ENCODE measurements at regions not wholly inside any gene's neighbourhood (a gene's known extent, or its start where the extent isn't known, plus 50 kb on each side); places are given as distances from the start of the nearest gene placed in this dataset.

- DNase-seq (ENCODE audit: low spot score): no peak
Observed at GRCh38 chr16:50960517-50961202, 190.4 kb downstream of the SALL1 start.

- no peak for DNase-seq (ENCODE audit: low spot score)
Observed at GRCh38 chr16:50957056-50957455, 194.0 kb downstream of the SALL1 start.

DNA sequence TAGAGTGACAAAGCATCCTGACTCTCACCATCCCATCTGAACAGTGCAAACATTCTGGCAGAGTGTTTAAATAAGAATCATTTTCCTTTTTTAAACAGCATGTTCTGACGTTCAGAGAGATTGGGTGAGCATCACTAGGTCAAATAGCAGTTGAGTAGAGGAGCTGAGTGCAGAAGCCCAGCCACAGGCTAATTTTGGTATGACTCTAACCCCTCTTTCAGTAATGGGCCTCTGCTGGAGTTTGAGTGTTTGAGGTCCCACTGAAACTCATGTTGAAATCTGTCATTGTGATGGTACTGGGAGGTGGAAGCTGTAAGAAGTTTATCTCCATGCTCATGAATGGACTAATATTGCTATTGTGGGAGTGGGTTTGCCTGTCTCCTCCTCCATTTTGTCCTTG, 194.4 kb downstream of the SALL1 start:
- DNase-seq (ENCODE audit: low spot score): no peak

GRCh38 chr16:50955311-50955710, 195.8 kb downstream of the SALL1 start:
- no peak for DNase-seq (ENCODE audit: low spot score)

GRCh38 chr16:50954469-50954868, 196.6 kb downstream of the SALL1 start:
- no peak for DNase-seq (ENCODE audit: low spot score)

DNA sequence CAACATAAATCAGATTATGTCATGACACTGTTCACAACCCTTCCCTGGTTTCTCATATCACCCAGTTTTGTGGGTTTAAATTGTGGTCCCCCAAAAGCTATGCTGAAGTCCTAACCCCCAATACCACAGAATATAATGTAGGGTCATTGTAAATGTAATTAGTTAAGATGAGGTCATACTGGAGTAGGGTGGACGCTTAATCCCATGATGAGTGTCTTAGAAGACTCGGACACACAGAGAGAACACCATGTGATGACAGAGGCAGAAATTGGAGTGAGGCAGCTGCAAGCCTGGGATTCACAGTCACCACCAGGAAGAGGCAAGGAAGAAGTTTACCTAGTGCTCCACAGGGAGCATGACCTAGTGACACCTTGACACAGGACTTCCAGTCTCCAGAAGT, 197.8 kb downstream of the SALL1 start:
- no peak for DNase-seq (ENCODE audit: low spot score)

DNA sequence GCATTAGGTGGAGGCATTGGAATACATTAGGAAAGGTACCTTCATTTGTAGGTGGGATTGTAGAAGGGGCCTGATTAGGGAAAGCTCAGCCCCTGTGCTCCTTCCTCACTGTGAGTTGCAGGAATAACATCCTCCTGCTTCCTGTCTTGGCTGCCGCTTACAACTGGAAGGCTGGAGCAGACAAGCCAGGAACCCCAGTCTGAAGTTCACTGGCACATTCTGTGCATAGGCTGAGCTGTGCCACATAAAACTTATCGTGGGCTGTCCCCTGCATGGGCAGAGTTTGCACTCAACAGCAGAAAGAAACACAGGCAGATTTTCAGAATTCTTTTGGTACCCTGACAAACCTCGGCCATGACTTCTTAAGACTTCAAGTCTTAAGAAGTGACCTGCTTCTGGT, 200.1 kb downstream of the SALL1 start:
- no peak for DNase-seq (ENCODE audit: low spot score)

- DNase-seq (ENCODE audit: low spot score): no peak
Observed at GRCh38 chr16:50948268-50948930, 202.7 kb downstream of the SALL1 start.

DNA sequence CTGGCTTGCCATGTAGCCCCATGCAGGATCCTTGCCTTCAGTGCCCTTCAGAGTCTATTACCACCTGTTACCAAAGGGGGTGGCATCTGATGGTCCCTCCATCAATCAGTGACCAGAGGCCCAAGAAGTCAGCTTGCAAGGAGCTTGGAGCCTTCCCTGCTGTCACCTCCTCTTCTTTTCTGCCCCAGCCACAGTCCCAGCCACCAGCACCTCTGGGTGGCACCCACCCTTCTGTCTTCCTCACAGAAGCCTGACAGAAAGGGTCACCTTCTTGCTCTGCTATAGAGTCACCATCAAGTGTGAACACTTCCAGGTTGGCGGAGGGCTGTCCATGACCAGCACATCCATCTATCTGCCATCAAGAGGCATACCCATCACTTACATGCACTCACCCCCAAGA, 203.2 kb downstream of the SALL1 start:
- DNase-seq (ENCODE audit: low spot score): no peak

DNA sequence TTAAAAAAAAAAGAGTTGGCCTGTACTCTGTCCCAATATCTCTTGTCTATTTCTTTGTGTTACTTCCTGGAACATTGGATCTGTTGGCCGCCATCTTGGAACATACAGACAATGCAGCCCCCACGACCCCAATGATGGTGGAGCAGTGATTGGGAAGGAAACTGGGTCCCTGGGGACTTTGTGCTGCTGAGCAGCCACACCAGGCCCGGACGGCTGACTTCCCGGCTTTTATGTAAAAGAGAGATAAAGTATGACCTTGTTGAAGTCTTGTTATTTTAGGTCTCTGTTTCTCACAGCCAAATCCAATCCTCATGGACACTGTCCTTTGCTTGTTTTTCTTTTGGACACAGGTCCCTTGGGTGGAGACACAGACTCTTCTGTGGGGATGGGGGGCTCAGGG, 204.5 kb downstream of the SALL1 start:
- DNase-seq (ENCODE audit: low spot score): no peak

DNA sequence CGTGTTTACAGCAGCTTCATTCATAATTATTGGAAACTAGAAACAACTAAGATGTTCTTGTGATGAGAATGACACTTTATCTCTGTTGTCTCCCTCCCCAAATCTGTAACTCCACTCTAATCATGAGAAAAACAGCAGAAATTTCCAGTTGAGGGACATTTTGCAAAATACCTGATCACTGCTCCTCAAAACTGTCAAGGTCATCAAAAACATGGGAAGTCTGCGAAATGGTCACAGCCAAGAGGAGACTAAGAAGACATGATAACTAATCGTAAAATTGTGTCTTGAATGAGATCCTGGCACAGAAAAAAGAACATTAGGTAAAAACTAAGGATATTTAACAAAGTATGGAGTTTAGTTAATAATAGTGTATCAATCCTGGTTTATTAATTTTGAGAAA, 204.2 kb downstream of the CYLD start:
- no peak for DNase-seq (ENCODE audit: low spot score)

- DNase-seq (ENCODE audit: low spot score): no peak
Observed at GRCh38 chr16:50945171-50945570, 203.3 kb downstream of the CYLD start.

DNA sequence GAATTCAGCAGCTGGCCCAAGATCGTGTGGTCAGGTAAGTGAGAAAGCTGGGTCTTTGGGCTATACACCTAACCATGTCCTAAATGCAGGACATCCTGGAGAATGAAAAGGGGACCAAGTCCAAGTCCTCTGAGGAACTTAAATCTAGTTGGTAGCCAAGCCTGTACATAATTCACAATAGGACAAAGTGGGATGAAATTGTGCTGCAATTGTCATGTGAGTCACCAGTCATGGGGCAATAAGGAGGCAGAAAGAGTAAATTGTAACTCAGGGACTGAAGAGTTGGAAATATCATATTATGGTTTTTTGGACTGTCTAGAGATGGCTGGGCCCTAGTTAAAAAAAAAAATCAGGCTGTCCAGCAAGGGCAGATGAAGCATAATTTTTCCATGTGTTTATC, 202.6 kb downstream of the CYLD start:
- DNase-seq (ENCODE audit: low spot score): no peak

DNA sequence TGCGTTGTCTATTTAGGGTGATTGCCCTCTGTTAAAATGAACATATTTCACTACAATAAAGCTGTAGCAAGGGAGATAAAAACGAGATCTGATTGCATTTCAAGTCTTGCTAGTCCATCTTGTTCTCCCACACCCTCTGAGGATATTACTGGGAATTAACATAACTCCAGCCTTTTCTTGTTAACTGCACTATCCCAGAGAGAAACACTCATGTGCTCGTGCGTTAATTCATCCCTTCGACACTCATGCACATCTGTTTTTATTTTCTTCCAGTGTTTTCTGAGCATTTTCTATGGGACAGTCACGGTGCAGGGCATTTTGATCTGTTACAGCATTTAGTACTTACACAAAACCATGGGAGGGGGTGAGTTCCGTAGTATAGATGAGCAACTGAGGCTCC, 202.1 kb downstream of the CYLD start:
- DNase-seq (ENCODE audit: low spot score): no peak

- no peak for DNase-seq (ENCODE audit: low spot score)
Observed at GRCh38 chr16:50942143-50942542, 200.3 kb downstream of the CYLD start.

DNA sequence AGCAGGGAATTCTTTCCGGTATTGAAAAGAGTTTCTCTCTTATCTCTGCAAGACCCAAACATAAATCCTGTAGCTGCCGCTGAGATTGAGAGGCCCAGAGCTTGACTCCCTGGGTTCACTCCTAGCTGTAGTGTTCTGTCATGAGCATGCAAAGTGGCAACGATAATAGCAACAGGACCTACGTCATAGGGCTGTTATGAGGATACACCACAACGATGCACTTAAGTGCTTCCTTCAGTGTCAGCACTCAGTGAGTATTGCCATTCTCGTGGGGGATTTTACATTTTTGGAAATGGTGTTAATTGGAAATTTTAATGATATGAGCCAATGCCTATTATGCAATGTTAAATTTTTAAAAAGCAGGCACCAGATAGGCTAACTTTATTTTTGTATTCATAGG, 199.8 kb downstream of the CYLD start:
- no peak for DNase-seq (ENCODE audit: low spot score)

DNA sequence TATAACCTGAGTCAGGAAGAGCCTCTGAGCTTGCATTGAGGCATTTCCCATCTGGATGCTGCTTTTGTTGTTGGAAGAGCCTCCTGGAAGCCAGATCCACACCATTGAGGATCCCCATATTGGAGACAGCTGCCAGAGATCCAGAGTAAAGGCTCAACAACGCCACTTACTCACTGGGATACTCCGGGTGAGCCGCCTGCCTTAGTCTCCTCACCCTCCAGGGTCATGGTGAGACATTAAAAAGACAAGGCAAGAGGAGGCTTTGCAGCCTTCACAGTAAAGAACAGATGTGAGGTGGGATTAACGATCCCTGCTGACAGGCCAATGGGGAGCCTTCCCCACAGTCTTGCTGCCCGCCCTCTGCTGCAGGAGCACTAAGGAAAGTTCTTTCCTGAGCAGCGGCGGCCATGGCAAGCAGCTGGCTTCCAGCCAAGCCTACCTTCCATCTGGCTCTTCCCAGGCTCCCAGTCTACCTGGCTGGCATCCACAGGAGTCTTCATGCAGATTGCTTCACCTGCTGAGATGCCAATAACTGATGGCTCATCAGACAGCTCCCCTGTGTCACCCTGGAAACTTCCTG, 198.5 kb downstream of the CYLD start:
- no peak for DNase-seq (ENCODE audit: low spot score)

DNA sequence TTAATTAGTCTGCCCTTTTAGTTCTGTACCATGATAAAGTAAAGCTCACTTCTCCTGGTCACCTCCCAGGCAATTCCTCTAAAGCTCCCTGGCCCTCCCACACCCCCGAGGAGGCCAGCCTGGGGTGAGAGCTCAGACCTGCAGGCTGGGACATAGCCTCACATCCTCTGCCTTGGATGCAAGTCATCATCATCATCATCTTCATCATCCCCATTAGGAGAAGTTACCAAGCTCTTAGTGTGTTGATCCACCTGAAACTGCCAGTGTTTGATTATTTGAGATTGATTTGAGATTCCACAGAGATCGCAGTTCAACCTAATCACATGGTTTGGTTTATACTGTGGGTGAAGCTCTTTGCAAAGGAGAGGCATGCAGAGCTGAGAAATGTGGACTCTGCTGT, 197.5 kb downstream of the CYLD start:
- DNase-seq (ENCODE audit: low spot score): no peak

DNA sequence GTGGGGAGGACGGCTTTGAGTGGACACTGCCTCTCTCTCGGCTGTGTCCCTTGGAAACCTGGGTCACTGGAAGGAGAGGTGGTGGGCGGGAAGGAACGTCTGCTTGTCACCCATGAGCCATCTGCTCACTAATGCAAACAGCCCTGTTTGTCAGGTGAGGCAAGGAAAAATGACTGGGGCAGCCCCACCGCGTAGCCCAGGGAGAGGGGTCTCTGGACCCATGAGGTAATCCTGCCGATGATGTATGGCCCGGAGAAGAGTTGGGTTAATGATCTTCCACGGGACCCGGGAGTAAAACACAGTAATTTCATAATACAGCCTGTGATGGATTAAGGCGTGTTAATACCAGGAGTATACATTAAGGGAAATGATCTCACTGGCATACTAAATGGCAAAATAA, 197.0 kb downstream of the CYLD start:
- no peak for DNase-seq (ENCODE audit: low spot score)

DNA sequence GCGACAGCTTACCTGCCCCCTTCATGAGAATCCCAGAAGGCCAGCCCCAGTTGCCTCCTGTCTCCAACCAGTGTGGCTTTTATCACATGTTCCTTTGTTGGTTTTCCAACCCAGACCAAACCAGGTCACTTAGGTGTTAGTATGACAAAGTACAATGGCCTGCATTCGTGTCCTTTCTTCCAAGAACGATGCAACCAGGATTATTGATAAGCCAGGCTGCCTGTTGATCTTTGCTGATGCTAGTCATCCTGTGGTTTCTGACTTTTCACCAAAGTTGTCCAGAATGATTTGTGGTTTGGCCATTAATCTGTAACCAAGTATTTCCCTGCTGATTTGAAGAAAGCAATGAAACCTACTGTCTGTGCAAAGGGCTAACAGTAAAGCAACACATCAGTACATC, 191.4 kb downstream of the CYLD start:
- no peak for DNase-seq (ENCODE audit: low spot score)

DNA sequence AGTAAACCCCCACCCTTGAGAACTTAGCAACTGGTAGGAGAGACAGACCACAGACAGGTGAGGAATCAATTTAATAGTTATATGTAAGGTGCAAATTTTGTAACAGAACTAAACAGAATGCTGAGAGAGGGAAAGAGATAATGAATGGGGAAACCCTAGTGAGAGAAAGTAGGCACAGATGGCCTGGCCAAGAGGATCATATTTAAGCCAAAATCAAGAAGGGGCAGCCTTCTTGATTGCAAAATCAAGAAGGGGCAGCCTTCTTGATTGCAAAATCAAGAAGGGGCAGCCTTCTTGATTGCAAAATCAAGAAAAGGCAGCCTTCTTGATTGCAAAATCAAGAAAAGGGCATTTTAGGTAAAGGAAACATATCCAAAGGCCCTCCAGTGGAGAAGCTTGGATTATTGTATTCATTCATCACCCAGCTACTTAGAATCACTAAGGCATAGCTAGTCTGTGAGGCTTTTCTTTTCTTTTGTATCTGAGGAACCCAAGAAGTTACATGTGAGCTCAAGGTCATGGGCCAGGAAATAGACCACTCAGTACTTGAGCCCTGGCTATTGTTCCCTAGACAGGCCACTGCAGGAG, 190.6 kb downstream of the CYLD start:
- DNase-seq (ENCODE audit: low spot score): no peak

GRCh38 chr16:50928065-50928464, 186.2 kb downstream of the CYLD start:
- no peak for DNase-seq (ENCODE audit: low spot score)

GRCh38 chr16:50925758-50926357, 184.0 kb downstream of the CYLD start:
- DNase-seq (ENCODE audit: low spot score): no peak
